Lung (tissue), 11 donors: ENCODE measurements at regions not wholly inside any gene's neighbourhood (a gene's known extent, or its start where the extent isn't known, plus 50 kb on each side); places are given as distances from the start of the nearest gene placed in this dataset.

Source experiments
- ATAC-seq: fragments of 200-7000 bp; cut with Tn5 transposase; one replicate; pipeline ENCODE4 v1.9.1; 2020; ENCODE audit warnings: moderate number of reproducible peaks; ENCODE audit not compliant: insufficient read depth, low FRiP score
- DNase-seq, 3 donors: peaks; one replicate each; pipeline ENCODE4 v3.0.0-alpha.2; 2013 to 2017
- H3K27ac ChIP-seq, 2 donors: one replicate each; pipeline ENCODE4 v1.5.1; 2013; ENCODE audit warnings: mild to moderate bottlenecking in 2 of 2, moderate library complexity in 2 of 2, control low read depth in 1 of 2, inconsistent platforms in 1 of 2, low read depth in 1 of 2, low read length in 1 of 2
- H3K27me3 ChIP-seq, 3 donors: one replicate each; pipeline ENCODE4 v1.5.1; 2013; ENCODE audit warnings: low read length in 2 of 3; ENCODE audit not compliant: control insufficient read depth in 3 of 3, insufficient read depth in 3 of 3
- H3K36me3 ChIP-seq, 4 donors: one replicate each; pipeline ENCODE4 v1.5.1; 2013; ENCODE audit warnings: low read length in 4 of 4, mild to moderate bottlenecking in 1 of 4, moderate library complexity in 1 of 4; ENCODE audit not compliant: control insufficient read depth in 4 of 4, insufficient read depth in 4 of 4
- H3K4me1 ChIP-seq, 5 donors: one replicate each; pipeline ENCODE4 v1.5.1; 2013; ENCODE audit warnings: low read length in 5 of 5, mild to moderate bottlenecking in 2 of 5, moderate library complexity in 1 of 5; ENCODE audit not compliant: control insufficient read depth in 5 of 5, insufficient read depth in 5 of 5
- H3K4me3 ChIP-seq: one replicate; pipeline ENCODE4 v1.5.1; 2013; ENCODE audit warnings: mild to moderate bottlenecking, control low read depth, moderate library complexity
- H3K9ac ChIP-seq, 2 donors: one replicate each; pipeline ENCODE4 v1.5.1; 2013; ENCODE audit warnings: low read length in 2 of 2, control low read depth in 1 of 2; ENCODE audit not compliant: insufficient read depth in 1 of 2
- H3K9me3 ChIP-seq, 4 donors: one replicate each; pipeline ENCODE4 v1.5.1; 2013; ENCODE audit warnings: low read length in 3 of 4, mild to moderate bottlenecking in 1 of 4, moderate library complexity in 1 of 4; ENCODE audit not compliant: control insufficient read depth in 4 of 4, insufficient read depth in 3 of 4
- CTCF ChIP-seq: IDR thresholded peaks from 2 replicates; pipeline ENCODE4 v1.5.1; 2012; ENCODE audit warnings: mild to moderate bottlenecking; ENCODE audit errors: control extremely low read depth, extremely low read depth
- WGBS, 2 donors: extraction: QIAGEN DNeasy Blood & Tissue Kit; methylation state at CpG; one replicate each; pipeline ENCODE4 v1.1.7; 2013; 5-methylcytosine and 5-hydroxymethylcytosine counted together
- donor health status: control.
- donor health status: control.
- donor health status: Bipolar disorder and iron deficiency.
- donor health status: healthy.
- donor health status: DM: yes; HTN: yes; CAD: no.

- H3K4me1 ChIP-seq: peaks cover 0 to 18% (median 2%) of the 10 kb centered on the region in 5 donors
- peak overlapping the region in 1 of 2 donors; percentile 33 for H3K27ac ChIP-seq
- peak; percentile 42 to 80 (median 57) for DNase-seq
- ATAC-seq: no peak
- 54 to 55% methylated on average over 8 of the region's 8 CpGs for WGBS, 2 donors
- no peak overlapping the region for H3K9ac ChIP-seq
- no peak overlapping the region for H3K4me3 ChIP-seq
- H3K27me3 ChIP-seq: no peaks in the 10 kb centered on the region
- H3K36me3 ChIP-seq: no peaks in the 10 kb centered on the region
- no peak for TF ChIP-seq CTCF
- no peaks in the 10 kb centered on the region for H3K9me3 ChIP-seq
Observed at GRCh38 chr10:25082276-25083204, 66.1 kb downstream of the THNSL1 start.

GRCh38 chr10:25083546-25084111 lies 67.2 kb downstream of the THNSL1 start:
- WGBS, 2 donors: 90 to 91% methylated on average over 11 of the region's 11 CpGs
- Histone ChIP-seq H3K9ac (no peak overlapping the region), H3K9me3 (no peaks in the 10 kb centered on the region), H3K36me3 (no peaks in the 10 kb centered on the region), H3K4me1 (peaks cover 0 to 18% (median 2%) of the 10 kb centered on the region in 5 donors), H3K4me3 (no peak overlapping the region), H3K27ac (no peak overlapping the region), H3K27me3 (no peaks in the 10 kb centered on the region)
- DNase-seq (no peak), ATAC-seq (no peak)
- TF ChIP-seq CTCF: no peak

GRCh38 chr10:25084447-25084846 lies 68.0 kb downstream of the THNSL1 start:
- Histone ChIP-seq H3K27me3 (no peaks in the 10 kb centered on the region), H3K27ac (no peak overlapping the region), H3K4me1 (peaks cover 0 to 18% (median 2%) of the 10 kb centered on the region in 5 donors), H3K9me3 (no peaks in the 10 kb centered on the region), H3K36me3 (no peaks in the 10 kb centered on the region), H3K4me3 (no peak overlapping the region), H3K9ac (no peak overlapping the region)
- DNase-seq (no peak), ATAC-seq (no peak)
- TF ChIP-seq CTCF: no peak
- WGBS, 2 donors: 96 to 97% methylated on average over 3 of the region's 3 CpGs
